ENCODE measurements at regions not wholly inside any gene's neighbourhood (a gene's known extent, or its start where the extent isn't known, plus 50 kb on each side); places are given as distances from the start of the nearest gene placed in this dataset.

DNA sequence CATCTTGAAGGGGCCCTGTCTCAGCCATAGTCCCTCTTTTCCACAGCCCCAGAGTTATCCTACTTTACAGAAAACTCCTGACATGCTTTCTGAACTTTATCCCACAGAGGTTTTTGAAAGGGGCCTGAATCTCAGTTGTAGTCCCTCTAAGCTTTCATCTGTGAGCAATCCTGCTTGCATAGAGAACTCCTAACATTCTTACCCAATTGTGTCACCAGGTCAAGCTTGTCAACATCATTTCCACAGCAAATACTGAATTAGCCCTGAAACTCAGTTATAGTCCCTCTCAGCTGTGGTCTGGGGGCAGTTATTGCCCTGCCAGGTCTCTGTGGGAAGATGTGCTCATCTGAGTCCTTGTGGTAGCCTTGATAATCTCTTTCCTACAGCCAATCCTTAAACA, 2190.3 kb upstream of the PCDH20 start:
- ATAC-seq, result no peak

DNA sequence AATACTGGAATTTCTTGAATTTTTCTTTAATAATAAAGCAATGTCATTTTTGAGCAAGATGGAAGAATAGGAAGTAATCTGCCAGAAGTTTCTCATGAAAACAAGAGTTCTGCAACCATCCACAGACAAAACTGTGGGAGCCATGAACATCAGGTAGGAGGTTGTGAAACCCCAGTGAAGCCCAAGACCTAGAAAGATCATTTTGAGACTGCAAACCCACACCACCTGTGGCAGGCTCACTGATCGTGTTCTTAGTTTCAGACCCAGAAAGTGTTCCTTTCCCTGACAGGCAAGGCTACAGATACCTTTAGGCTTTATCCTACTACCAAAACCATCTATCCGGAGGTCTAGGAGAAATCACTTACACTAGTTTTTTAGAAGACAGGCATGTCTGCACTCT, 2189.8 kb upstream of the PCDH20 start:
- no peak for ATAC-seq

DNA sequence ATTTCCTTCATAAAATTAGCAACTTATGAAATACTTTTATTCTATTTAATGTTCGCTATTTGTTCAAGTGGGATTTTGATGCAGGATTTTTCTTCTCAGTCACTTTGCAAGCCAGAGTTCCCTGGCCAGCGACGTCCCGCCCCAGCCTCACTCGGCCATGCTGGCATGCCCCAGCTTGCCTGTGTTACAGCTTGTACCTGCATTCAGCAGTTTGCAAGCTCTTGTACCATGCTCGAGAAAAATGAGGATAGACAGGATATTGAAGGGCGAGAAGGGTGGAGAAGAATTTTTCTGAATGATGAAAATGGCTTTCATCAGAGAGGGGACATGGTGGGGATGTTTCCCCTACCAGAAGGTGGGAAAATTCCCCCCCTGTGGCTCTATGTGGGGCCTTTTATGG, 2180.2 kb upstream of the PCDH20 start:
- ATAC-seq, result no peak

GRCh38 chr13:63586467-63586866, 2170.8 kb upstream of the PCDH20 start:
- no peak for ATAC-seq

DNA sequence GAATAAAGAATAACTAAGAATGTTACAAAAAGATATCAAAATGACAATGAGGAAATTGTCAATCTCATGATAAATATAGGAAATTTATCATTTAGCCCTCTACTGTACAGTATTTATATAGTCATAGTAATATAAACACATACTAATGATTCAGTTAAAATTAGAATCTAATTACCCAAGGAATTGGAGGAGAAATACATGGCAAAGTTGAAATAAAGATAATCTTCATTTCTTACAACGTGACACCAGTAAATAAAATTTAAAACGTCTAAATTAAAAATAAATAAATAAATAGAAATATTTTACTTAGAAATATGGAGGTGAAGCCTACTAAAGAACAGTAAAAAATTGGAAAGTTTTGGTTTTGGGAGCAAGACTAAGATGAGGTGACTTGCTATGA, 2163.1 kb upstream of the PCDH20 start:
- ATAC-seq, result no peak

DNA sequence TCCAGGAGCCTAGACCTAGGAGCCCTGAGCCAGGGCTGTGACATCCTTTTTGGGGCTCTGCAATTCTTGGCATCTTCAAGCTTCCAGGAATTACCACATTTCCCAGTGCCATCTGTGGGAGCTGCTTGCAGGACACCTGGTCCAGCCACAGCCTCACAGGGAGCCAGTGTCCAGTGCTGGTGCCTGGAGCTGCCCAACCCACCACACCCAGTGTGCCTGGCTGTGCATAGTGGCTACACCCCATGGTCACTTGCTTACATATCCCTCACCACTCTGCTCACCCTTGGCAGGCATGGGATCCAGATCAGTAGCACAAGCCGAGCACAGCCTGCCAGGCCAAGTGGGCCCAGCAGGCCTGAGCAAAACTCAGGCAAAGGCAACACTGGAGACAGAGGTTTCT, 2151.4 kb upstream of the PCDH20 start:
- no peak for ATAC-seq

- ATAC-seq, result no peak
Observed at GRCh38 chr13:63554157-63554556, 2138.5 kb upstream of the PCDH20 start.

DNA sequence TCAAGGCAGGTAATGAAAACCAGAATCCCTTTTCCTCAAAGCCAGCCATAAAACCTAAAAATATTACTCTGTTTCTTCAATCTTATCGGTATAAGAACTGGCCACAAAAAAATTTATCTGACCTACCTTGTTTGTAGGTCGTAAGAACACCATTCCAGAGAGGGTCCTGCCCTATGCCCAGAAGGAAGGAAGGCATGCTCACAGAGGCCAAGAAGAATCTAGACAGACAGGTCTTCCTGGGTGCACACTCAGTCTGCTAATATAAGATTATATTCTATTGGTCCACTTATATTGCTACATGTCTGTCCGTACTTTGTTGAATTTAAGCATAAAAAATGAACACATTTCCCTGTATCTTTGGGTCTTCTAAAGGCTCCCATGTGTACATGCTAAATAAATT, 2136.1 kb upstream of the PCDH20 start:
- ATAC-seq, result no peak

- ATAC-seq, result no peak
Observed at GRCh38 chr13:63546524-63546923, 2130.9 kb upstream of the PCDH20 start.

DNA sequence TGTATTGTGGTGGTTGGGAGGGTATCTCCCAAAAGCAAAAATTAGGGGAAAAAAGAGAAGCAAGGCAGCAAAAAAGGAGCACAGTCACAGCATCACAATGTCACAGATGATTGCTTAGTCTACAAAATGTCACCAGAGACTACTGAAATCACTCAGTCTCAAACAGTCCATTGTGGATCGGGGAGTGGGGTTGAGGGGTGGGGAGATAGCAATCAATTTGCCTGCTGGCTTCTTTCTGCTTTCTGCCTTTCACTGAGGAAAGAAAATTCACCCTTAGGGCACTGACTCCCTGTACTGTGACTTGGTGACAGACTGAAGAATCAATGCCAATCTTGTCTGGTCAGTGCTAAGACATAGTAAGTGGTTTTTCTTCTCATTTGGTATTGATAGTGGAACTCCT, 2127.1 kb upstream of the PCDH20 start:
- ATAC-seq, result no peak

- no peak for ATAC-seq
Observed at GRCh38 chr13:63541336-63541735, 2125.7 kb upstream of the PCDH20 start.

DNA sequence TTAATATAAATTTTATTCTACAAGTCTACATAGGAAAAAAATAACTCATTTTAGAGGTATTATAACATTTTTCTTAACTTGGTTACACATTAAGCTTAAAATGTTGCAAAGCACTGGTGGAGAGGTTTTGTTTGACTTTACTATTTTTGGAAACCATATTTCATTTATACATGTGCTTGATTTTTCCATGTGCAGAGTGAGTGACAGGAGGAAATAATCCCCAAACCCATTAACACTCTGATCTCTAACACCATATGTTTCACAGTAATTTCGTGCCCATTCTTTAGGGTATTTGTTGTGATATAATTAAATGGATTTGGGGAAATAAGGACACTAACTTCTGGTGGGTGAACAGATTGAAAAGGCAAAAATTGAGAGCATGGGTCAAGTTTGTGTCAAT, 2124.4 kb upstream of the PCDH20 start:
- ATAC-seq, result no peak

- no peak for ATAC-seq
Observed at GRCh38 chr13:63517371-63517770, 2101.7 kb upstream of the PCDH20 start.

- ATAC-seq, result no peak
Observed at GRCh38 chr13:63516124-63516523, 2100.5 kb upstream of the PCDH20 start.

GRCh38 chr13:63514886-63515285, 2099.2 kb upstream of the PCDH20 start:
- ATAC-seq, result no peak

GRCh38 chr13:63512095-63512494, 2096.4 kb upstream of the PCDH20 start:
- no peak for ATAC-seq

- ATAC-seq, result no peak
Observed at GRCh38 chr13:63501702-63502101, 2086.1 kb upstream of the PCDH20 start.

- no peak for ATAC-seq
Observed at GRCh38 chr13:63497601-63498000, 2082.0 kb upstream of the PCDH20 start.

DNA sequence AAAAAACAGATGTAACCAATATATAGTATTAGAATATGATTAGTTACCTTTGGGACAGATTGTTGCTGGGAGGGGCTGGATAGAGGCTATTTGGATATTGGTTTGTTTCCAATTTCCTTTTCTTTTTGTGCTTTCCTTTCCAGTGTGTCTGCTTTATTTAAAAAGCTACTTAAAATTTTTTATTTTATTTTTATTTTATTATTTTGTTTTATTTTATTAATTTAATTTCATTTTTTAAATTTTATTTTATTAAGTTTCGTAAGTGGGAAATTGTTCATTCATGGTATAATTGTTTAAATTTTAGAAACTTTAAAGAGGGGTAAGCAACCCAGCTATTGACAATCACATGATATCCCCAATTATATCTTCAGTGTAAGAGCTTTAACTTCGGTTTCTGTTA, 2077.0 kb upstream of the PCDH20 start:
- ATAC-seq, result no peak

DNA sequence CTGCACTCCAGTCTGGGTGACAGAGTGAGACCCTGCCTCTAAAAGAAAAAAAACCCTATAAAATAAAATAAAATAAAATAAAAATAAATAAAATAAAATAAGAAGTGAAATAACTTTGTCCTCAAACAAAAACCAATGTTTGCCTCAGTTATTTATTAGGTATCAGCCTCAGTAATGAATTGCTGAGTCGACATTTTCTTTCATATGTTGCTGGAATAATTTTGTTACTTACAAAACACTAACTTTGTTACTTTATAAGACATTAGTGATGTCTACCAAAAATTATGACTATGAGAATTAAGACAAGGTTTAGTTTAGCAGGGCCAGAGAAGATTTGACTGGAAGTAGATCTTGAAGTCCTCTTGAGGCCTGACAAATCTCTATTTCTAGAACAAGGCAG, 2074.5 kb upstream of the PCDH20 start:
- no peak for ATAC-seq

- no peak for ATAC-seq
Observed at GRCh38 chr13:63481334-63481733, 2065.7 kb upstream of the PCDH20 start.

DNA sequence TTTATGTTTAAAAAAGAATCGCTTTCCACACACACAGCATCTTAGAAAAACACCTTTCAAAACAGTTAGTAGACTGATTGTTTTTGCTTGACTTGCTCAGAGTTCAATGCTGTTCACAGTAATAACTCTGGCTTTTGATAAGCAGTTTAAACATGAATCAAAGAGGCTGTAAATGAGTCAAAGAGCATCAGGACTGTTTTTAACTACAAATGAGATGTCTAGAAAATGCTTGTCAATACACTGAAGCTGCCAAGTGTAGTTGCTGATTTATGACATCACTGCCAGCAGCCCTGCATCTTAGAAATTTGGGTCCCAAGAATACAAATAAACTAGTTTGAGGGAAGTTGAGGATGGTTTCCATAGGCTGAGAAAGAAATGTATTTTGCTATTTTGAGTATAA, 2057.1 kb upstream of the PCDH20 start:
- ATAC-seq, result no peak

- ATAC-seq, result no peak
Observed at GRCh38 chr13:63463782-63464610, 2048.3 kb upstream of the PCDH20 start.

DNA sequence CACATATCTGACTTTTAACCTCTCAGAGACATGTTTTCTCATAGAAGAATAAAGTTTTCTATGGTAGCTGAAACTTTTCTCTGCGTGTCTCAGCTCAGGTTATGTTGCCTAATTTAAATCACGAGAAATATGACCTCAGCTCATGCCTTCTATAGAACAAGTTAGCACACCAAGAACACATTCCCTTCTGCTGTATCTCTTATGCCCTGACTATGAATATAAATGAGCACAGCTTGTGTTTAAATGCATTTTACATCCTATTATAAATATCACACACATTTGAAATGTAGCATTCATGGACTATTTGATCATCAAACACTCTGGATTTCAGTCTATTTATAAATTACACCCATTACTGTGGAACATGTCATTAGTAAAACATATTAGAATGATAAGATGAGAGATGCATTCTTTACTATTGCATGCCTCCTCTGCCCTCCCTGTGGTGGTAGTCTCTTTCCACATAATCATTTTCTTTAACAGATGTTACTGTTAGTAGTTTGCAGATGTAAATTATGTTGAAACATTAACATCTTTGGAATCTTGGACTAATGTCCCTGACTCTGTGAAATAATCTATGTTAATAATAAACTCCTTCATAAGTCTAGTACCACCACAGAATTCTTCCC, 2044.9 kb upstream of the PCDH20 start:
- no peak for ATAC-seq

- no peak for ATAC-seq
Observed at GRCh38 chr13:63457186-63457585, 2041.5 kb upstream of the PCDH20 start.
